Mammary epithelial cell (primary cell): ENCODE measurements at regions not wholly inside any gene's neighbourhood (a gene's known extent, or its start where the extent isn't known, plus 50 kb on each side); places are given as distances from the start of the nearest gene placed in this dataset.

Experiments
- EZH2 ChIP-seq: IDR thresholded peaks from 2 replicates; pipeline ENCODE4 v1.6.1; 2012; ENCODE audit warnings: low read length, inconsistent platforms, borderline replicate concordance
- TF ChIP-seq, protein P1 (sequence below), 2 donors: IDR thresholded peaks in 1 of 2; conservative IDR thresholded peaks in 1 of 2; 2 replicates each; pipeline ENCODE4 v1.5.1; 2011 to 2012; ENCODE audit warnings: inconsistent platforms in 2 of 2, low read length in 2 of 2, mild to moderate bottlenecking in 2 of 2, control low read depth in 1 of 2, low read depth in 1 of 2; ENCODE audit not compliant: insufficient read depth in 1 of 2; ENCODE audit errors: extremely low read depth in 1 of 2

GRCh38 chr4:14182148-14182547 lies 554.6 kb upstream of the BOD1L1 start:
- TF ChIP-seq EZH2 = no peak
- TF ChIP-seq, protein P1, sequence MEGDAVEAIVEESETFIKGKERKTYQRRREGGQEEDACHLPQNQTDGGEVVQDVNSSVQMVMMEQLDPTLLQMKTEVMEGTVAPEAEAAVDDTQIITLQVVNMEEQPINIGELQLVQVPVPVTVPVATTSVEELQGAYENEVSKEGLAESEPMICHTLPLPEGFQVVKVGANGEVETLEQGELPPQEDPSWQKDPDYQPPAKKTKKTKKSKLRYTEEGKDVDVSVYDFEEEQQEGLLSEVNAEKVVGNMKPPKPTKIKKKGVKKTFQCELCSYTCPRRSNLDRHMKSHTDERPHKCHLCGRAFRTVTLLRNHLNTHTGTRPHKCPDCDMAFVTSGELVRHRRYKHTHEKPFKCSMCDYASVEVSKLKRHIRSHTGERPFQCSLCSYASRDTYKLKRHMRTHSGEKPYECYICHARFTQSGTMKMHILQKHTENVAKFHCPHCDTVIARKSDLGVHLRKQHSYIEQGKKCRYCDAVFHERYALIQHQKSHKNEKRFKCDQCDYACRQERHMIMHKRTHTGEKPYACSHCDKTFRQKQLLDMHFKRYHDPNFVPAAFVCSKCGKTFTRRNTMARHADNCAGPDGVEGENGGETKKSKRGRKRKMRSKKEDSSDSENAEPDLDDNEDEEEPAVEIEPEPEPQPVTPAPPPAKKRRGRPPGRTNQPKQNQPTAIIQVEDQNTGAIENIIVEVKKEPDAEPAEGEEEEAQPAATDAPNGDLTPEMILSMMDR (conservative IDR thresholded peaks at IDR 0.05 in 1 of 2, IDR thresholded peaks at IDR 0.05 in 1 of 2; ENCODE audit: extremely low read depth in 1 of 2, insufficient read depth in 1 of 2, low read depth in 1 of 2, low read length in 2 of 2) = no peak
